ENCODE measurements at regions not wholly inside any gene's neighbourhood (a gene's known extent, or its start where the extent isn't known, plus 50 kb on each side); places are given as distances from the start of the nearest gene placed in this dataset.
"Not testable (repeated sequence)": the region's sequence is repeated elsewhere in the genome, so short reads cannot be mapped to it uniquely, and the experiment has no call there.

DNA sequence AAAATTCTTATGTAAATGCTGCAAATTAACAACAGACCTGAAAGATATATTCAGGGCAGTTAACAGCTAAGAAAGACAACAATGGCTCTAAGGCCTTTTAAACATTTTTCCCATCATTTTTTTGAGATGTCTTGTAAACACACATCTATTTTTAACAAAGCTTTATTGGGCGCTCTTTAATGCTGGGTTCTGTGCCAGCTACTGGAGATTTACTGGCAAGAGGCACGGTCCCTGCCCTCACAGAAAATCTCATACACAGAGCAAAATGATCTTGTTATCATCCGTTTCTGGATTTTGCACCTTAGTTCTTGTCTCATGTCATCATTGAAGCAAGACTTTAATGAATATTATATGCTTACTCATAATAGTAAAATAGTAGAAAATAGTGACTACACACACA is 1022.3 kb upstream of the WWC1 start:
- no peak for DNase-seq (ENCODE audit: low read depth in 3 of 3)

DNA sequence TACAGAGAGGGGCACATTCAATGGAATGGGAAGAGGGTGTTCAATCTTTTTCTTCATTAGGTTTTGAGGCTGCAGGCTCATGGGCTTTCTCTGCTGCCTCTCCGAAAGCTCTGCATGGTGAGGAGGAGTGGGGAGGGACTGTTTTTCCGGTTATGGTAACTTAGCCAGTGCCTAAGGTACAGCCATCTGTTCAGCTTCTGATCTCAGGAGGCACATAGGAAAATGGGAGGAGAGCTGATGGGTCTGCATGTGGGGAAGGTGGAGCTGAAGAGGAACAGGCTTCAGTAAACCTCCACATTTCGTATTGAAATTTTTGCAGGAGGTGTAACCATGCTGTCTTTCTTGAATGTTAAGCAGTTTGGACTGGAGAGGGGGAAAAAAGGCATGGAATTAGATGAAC is 1020.4 kb upstream of the WWC1 start:
- DNase-seq (ENCODE audit: low read depth in 3 of 3), result no peak

GRCh38 chr5:167271511-167271910 is 1019.9 kb upstream of the WWC1 start:
- DNase-seq (ENCODE audit: low read depth in 3 of 3), result no peak

- DNase-seq (ENCODE audit: low read depth in 3 of 3), result no peak
These were observed 1011.3 kb upstream of the WWC1 start for GRCh38 chr5:167280111-167280510.

GRCh38 chr5:167281925-167282324 is 1009.5 kb upstream of the WWC1 start:
- no peak for DNase-seq (ENCODE audit: low read depth in 3 of 3)

GRCh38 chr5:167283691-167284090 is 1007.8 kb upstream of the WWC1 start:
- DNase-seq (ENCODE audit: low read depth in 3 of 3), result no peak

DNA sequence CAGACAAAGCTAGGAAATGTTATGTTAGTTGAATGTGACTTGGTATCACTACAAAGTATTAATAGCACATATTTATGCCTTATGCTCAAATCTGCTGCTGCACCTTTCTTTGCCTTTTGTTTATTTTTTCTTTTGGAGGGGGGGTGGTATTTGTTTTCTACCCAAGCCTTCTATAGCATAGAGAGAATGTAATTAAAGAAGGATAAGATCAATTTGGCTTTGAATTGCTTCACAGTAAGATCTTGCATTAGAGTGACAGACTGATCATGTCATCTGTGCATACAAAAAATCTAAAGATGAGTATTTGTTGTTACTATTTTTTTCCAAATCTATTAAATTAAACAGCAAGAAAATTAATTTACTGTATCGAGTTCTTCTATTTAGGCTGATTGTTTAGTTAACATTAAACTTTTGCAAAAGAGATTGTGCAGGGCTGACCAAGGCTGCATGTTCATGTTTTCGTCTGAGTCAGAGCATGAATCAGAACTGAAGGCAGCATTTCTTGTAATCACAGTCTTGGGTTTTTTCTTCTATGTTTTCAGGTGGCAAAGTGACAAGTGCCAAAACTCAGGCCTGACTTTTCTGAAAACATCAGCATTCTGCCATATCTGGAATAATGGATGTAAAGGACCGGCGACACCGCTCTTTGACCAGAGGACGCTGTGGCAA is 1007.1 kb upstream of the WWC1 start:
- DNase-seq (ENCODE audit: low read depth in 3 of 3), result no peak

DNA sequence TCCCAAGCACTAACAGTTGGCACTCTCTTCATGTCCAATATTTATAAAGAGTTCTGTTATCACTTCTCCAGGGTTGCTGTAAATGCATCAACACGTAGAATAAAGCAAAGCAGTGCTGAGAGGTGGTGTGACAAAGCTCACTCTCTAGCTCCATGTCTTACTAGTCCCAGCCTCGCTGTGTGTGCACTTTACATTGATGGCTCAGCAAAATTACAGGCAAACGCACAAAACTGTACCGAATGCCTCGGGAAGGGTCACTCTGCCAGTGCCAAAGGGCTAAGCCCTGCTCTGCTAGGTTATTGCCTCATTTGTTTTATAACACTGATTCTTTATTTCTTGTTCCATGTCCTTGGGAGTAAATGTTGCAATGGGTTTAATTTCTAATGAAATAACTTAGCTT is 1005.9 kb upstream of the WWC1 start:
- DNase-seq (ENCODE audit: low read depth in 3 of 3), result no peak

DNA sequence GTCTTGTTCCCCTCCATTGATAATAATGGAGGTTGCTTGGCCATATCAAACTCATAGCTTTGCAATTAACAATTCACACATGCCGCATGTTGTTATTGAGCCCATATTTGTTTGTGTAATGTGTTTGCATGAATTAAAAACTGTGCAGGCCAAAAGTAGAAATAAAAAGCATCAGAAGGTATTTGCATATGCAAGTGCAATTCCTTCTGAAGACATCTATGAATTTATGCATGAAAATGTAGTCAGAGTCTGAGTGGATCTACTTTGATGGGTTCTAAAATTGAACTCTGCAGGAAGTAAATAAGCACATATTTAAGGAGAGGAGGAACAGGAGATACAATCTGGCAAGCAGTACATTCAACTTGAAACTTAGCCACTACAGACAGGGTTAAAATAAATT is 1004.6 kb upstream of the WWC1 start:
- no peak for DNase-seq (ENCODE audit: low read depth in 3 of 3)

DNA sequence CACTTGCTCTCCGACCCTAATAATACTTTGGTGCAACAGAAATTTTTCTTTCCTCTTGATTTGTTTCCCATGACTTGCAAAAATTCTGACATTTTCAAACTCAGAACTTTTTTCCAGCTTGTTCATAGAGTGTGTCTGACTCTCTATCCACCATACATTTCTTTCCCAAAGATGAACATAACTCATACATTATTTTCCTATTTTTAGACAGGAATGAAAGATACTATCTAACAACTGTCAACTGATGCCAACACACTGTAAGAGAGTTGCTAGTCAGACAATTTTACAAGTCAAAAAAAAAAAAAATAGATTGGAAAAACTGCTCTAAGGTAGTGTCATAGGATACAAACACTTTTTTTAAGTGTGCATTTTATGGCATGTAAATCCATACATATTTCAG is 1001.0 kb upstream of the WWC1 start:
- DNase-seq (ENCODE audit: low read depth in 3 of 3), result no peak

DNA sequence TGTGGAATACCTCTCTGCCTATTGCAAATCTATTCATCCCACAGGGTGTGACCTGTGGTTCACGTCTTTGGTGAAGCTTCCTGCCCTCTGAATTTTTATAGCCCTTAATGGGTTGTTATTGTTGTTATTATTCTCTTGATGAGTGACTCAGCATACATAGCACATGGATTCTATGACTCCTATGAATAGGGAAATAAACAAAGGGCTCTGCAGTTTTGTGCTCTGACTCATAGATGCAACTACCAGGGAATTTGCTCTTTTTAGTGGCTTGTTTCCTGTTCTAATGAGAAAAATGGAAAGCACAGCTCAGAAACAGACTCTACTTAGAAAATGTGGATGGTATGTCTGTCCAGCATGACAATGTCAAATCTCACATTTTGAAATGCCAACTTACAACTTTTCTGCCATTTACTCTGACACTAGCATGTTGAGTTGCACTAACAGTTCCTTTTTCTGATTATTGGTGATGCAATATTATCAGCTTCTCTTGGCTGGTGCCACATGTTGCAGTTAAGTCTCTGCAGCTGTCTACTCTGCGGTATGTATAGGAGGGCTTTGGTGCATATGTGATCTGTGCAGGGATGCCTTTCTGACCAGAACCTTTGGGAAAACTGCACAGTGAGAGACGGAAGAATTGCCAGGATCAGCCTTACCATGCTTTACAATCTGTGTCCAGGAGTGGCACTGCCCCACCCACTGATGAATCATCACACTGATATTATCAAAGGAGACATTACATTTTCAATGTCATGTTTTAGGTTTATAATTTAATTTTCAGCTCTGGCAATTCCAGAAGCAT is 996.4 kb upstream of the WWC1 start:
- DNase-seq (ENCODE audit: low read depth in 3 of 3), result no peak

DNA sequence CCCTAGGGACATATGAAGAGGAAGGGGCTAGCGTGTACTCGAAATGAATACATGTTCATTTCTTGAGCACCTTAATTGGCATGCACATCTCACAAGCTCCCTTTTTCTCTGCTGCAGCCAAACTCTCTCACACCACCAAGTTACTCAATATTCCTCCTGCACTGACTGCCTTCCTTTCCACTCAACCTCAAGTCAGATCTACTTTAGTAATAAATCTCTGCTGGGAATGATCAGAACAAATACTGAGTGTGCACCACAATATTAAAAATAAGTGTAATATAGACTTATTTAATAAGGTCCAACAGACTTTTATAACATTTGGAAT is 995.8 kb upstream of the WWC1 start:
- DNase-seq (ENCODE audit: low read depth in 3 of 3), result no peak

DNA sequence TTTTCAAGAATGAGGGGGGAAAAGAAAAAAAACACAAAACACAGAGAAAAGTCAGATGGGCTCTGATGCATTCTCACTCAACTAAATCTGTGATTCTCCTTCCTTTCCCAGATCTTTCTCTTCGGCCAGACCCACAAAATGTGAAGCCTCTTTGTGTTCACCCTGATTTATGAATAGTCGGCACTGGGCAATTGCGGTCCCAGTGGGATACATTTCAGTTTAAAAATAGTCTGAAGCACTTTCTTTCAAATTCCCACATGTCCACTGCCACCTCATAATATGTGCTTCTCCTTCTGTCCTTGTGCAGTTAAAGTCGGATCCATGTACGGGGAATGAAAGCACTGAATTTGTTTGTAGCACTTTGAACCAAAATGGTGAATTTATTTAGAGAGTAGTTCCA is 995.4 kb upstream of the WWC1 start:
- DNase-seq (ENCODE audit: low read depth in 3 of 3), result no peak

- no peak for DNase-seq (ENCODE audit: low read depth in 3 of 3)
These were observed 994.8 kb upstream of the WWC1 start for GRCh38 chr5:167296661-167297060.

GRCh38 chr5:167299861-167300260 is 991.6 kb upstream of the WWC1 start:
- not testable (repeated sequence) for DNase-seq (ENCODE audit: low read depth in 3 of 3)

DNA sequence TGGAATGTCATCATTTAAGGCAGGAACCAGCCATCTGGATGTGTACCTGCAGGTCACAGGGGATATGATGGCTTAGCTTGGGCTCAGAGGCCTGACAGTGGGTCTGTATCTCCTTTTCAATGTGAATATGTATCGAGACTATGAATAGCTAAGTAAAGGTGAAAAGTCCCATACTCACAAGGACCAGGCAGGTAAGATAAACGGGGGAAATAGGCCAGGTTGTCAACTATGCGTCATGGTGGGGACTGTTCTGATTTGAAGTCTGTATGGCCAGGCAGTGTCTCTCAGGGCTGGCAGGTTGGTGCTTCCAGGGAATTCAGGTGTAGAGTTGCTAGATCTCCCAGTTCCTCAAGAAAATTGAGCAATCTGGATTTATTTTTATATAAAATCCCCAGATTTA is 987.9 kb upstream of the WWC1 start:
- DNase-seq (ENCODE audit: low read depth in 3 of 3), result no peak

GRCh38 chr5:167304834-167305469 is 986.5 kb upstream of the WWC1 start:
- DNase-seq (ENCODE audit: low read depth in 3 of 3), result no peak

DNA sequence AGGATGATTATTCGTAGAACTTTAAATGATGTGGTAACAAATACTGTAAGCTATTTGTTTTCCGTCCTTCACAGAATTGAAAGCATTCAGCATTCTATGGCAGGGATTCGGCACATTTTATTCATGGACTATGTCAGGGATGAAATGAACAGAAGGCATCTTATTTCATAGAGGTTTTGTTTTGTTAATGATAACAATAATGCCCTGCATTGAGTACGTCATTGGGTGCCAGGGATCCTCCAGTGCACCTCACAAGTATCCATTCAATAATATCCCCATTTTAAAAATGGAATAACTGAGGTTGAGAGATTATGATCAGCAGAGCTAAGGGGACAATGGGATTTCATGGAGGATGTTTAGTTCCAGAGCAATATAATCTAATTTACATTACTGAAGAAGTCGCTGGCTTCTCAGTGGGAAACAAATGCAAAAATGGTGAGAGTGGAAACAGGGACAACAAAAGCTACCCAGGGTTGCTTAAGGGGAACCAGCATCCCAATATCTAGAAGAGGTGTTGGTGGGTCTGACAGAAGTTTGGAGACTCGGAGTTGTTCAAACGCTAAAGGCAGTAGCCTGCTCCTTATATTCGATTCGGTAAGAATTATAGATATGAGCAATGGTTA is 985.7 kb upstream of the WWC1 start:
- DNase-seq (ENCODE audit: low read depth in 3 of 3), result no peak

GRCh38 chr5:167307042-167307441 is 984.4 kb upstream of the WWC1 start:
- DNase-seq (ENCODE audit: low read depth in 3 of 3), result no peak

DNA sequence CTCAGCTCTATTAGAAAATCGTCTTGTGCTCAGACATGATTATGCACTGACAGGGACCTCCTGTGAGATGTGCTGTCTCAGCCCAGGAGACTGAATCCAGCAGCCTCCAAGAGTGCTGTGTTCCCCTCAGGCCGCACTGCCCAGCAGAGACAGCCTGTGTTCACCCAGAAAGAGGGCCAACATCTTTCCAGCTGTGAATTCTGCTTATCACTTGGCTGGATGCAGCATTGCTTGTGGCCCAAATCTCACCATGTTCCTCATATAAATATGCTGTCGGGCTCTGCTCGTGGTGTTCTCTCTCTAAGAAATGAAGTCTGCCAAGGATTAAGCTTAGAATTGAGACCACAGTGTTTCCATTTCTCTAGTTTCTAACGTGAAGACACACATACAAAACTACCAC is 983.0 kb upstream of the WWC1 start:
- DNase-seq (ENCODE audit: low read depth in 3 of 3), result no peak

GRCh38 chr5:167309941-167310517 is 981.4 kb upstream of the WWC1 start:
- DNase-seq (ENCODE audit: low read depth in 3 of 3), result no peak

DNA sequence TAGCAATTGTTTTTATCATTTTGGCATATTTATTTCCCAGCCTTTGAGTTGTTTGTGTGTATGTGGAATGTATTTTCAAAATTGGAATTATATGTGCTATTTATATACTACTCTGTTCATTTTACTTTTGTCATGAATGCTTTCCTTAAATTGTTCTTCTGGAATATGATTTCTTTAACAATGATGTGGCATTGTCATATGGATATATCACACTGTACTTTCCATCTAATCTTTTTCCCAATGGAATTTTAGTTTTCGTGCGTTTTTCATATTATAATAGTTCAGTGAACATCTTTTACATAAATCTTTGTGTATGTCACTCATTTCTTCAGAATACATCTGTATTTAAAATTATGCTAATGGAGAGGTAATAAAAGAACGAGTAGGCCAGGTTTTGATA is 980.1 kb upstream of the WWC1 start:
- DNase-seq (ENCODE audit: low read depth in 3 of 3), result no peak
